ENCODE measurements at regions not wholly inside any gene's neighbourhood (a gene's known extent, or its start where the extent isn't known, plus 50 kb on each side); places are given as distances from the start of the nearest gene placed in this dataset.

GRCh38 chr17:10956821-10957220, 118.9 kb upstream of the PIRT start:
- ChIA-PET RAD21 (ENCODE audit: unreplicated experiment) (no interaction called here), SMC1A (ENCODE audit: uncharacterized antibody, unreplicated experiment) (no interaction called here), CTCF (interaction anchor here (0.8 kb wide), 1 partner anchor 10 kb away, joined by 3 read pairs; no protein-coding TSS in a partner anchor), POLR2A (no interaction called here)
- FAIRE-seq (no peak), ATAC-seq (no peak), DNase-seq (ENCODE audit: low read depth, low spot score) (no peak)
- TF ChIP-seq STAT3 (IDR thresholded peaks at IDR 0.05; ENCODE audit: low read depth, low read length) (no peak), FOXK2 (IDR thresholded peaks at IDR 0.05) (no peak), WRNIP1 (IDR thresholded peaks at IDR 0.05; ENCODE audit: borderline replicate concordance, low read depth, low read length) (no peak), MYB (IDR thresholded peaks at IDR 0.05; ENCODE audit: borderline replicate concordance, low read depth, low read length) (no peak), BCL11A (IDR thresholded peaks at IDR 0.05; ENCODE audit: low read depth, low read length) (no peak), STAT1 (conservative IDR thresholded peaks at IDR 0.05) (no peak), CBX5 (IDR thresholded peaks at IDR 0.05; ENCODE audit: low read depth) (no peak), ETV6 (conservative IDR thresholded peaks at IDR 0.05 in 1 of 2, IDR thresholded peaks at IDR 0.05 in 1 of 2; ENCODE audit: borderline replicate concordance in 1 of 2, low read depth in 1 of 2) (no peak)
- Histone ChIP-seq H3K27ac (ENCODE audit: control insufficient read depth, insufficient read depth) (no peak overlapping the region), H3K9ac (ENCODE audit: control insufficient read depth, insufficient read depth, low read length) (no peak overlapping the region), H3K4me1 (ENCODE audit: control insufficient read depth, insufficient read depth, low read length) (no peaks in the 10 kb centered on the region), H4K20me1 (ENCODE audit: control insufficient read depth, insufficient read depth) (no peaks in the 10 kb centered on the region), H3K27me3 (replicated peaks in 1 of 2; ENCODE audit: control insufficient read depth in 2 of 2, insufficient read depth in 2 of 2, low read length in 1 of 2) (no peaks in the 10 kb centered on the region), H3K9me3 (replicated peaks; ENCODE audit: control insufficient read depth, insufficient read depth, low read length) (no peaks in the 10 kb centered on the region), H2AFZ (ENCODE audit: control insufficient read depth, low read depth, low read length) (no peak overlapping the region), H3K79me2 (ENCODE audit: control insufficient read depth, insufficient read depth, low read length) (no peaks in the 10 kb centered on the region), H3K4me2 (ENCODE audit: control insufficient read depth, insufficient read depth) (no peak overlapping the region), H3K36me3 (ENCODE audit: control insufficient read depth in 2 of 2, insufficient read depth in 2 of 2, low read length in 1 of 2) (no peaks in the 10 kb centered on the region), H3K4me3 (no peak overlapping the region)
- intact Hi-C loops (cut with micrococcal nuclease; ENCODE audit: unreplicated experiment): no loop called here
- in situ Hi-C loops (cut with MboI): no loop called here
- WGBS (ENCODE audit: insufficient coverage, insufficient replicate concordance, low lambda C conversion rate, missing lambda C conversion rate): 0% methylated on average over 1 of the region's 1 CpG
- BruUV-seq (replicated peaks): no TSS peak

- Histone ChIP-seq H3K9ac (ENCODE audit: control insufficient read depth, insufficient read depth, low read length) (no peak overlapping the region), H3K9me3 (replicated peaks; ENCODE audit: control insufficient read depth, insufficient read depth, low read length) (no peaks in the 10 kb centered on the region), H3K27me3 (replicated peaks in 1 of 2; ENCODE audit: control insufficient read depth in 2 of 2, insufficient read depth in 2 of 2, low read length in 1 of 2) (no peaks in the 10 kb centered on the region), H3K36me3 (ENCODE audit: control insufficient read depth in 2 of 2, insufficient read depth in 2 of 2, low read length in 1 of 2) (no peaks in the 10 kb centered on the region), H4K20me1 (ENCODE audit: control insufficient read depth, insufficient read depth) (no peaks in the 10 kb centered on the region), H3K79me2 (ENCODE audit: control insufficient read depth, insufficient read depth, low read length) (no peaks in the 10 kb centered on the region), H3K4me2 (ENCODE audit: control insufficient read depth, insufficient read depth) (no peak overlapping the region), H3K27ac (ENCODE audit: control insufficient read depth, insufficient read depth) (no peak overlapping the region), H2AFZ (ENCODE audit: control insufficient read depth, low read depth, low read length) (no peak overlapping the region), H3K4me1 (ENCODE audit: control insufficient read depth, insufficient read depth, low read length) (no peaks in the 10 kb centered on the region), H3K4me3 (no peak overlapping the region)
- RAD21 ChIA-PET (ENCODE audit: unreplicated experiment): no interaction called here
- BruUV-seq (replicated peaks): no TSS peak
- CTCF ChIA-PET: no interaction called here
- ATAC-seq: no peak
- DNase-seq (ENCODE audit: low read depth, low spot score): no peak
- SMC1A ChIA-PET (ENCODE audit: uncharacterized antibody, unreplicated experiment): no interaction called here
- no peak for FAIRE-seq
- in situ Hi-C loops (cut with MboI) (loop anchor here (25.0 kb wide), 1 partner anchor 192 kb away; no protein-coding TSS in a partner anchor), intact Hi-C loops (cut with micrococcal nuclease; ENCODE audit: unreplicated experiment) (no loop called here)
- WGBS (ENCODE audit: insufficient coverage, insufficient replicate concordance, low lambda C conversion rate, missing lambda C conversion rate): 12% methylated on average over 3 of the region's 4 CpGs
- POLR2A ChIA-PET: no interaction called here
- TF ChIP-seq, protein P1, sequence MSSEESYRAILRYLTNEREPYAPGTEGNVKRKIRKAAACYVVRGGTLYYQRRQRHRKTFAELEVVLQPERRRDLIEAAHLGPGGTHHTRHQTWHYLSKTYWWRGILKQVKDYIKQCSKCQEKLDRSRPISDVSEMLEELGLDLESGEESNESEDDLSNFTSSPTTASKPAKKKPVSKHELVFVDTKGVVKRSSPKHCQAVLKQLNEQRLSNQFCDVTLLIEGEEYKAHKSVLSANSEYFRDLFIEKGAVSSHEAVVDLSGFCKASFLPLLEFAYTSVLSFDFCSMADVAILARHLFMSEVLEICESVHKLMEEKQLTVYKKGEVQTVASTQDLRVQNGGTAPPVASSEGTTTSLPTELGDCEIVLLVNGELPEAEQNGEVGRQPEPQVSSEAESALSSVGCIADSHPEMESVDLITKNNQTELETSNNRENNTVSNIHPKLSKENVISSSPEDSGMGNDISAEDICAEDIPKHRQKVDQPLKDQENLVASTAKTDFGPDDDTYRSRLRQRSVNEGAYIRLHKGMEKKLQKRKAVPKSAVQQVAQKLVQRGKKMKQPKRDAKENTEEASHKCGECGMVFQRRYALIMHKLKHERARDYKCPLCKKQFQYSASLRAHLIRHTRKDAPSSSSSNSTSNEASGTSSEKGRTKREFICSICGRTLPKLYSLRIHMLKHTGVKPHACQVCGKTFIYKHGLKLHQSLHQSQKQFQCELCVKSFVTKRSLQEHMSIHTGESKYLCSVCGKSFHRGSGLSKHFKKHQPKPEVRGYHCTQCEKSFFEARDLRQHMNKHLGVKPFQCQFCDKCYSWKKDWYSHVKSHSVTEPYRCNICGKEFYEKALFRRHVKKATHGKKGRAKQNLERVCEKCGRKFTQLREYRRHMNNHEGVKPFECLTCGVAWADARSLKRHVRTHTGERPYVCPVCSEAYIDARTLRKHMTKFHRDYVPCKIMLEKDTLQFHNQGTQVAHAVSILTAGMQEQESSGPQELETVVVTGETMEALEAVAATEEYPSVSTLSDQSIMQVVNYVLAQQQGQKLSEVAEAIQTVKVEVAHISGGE (CRISPR knock-in tag; IDR thresholded peaks at IDR 0.05): no peak
- TF ChIP-seq RFX5 (IDR thresholded peaks at IDR 0.05; ENCODE audit: low read depth, low read length): no peak
- TF ChIP-seq SP1 (IDR thresholded peaks at IDR 0.05; ENCODE audit: low read depth, low read length): no peak
- no peak for TF ChIP-seq TAF1 (IDR thresholded peaks at IDR 0.05; ENCODE audit: borderline replicate concordance, low read depth, low read length)
- TF ChIP-seq SRF (IDR thresholded peaks at IDR 0.05; ENCODE audit: low read depth in 2 of 2, low read length in 2 of 2): no peak
- no peak for TF ChIP-seq GATAD2B (conservative IDR thresholded peaks at IDR 0.05; ENCODE audit: low read depth)
- no peak for TF ChIP-seq SUZ12 (IDR thresholded peaks at IDR 0.05; ENCODE audit: unreplicated experiment)
- no peak for TF ChIP-seq KLF5 (IDR thresholded peaks at IDR 0.05; ENCODE audit: partially characterized antibody)
- TF ChIP-seq CHD2 (IDR thresholded peaks at IDR 0.05; ENCODE audit: borderline replicate concordance, low read depth, low read length): no peak
- TF ChIP-seq SMAD5 (IDR thresholded peaks at IDR 0.05; ENCODE audit: low read depth): no peak
Measured at GRCh38 chr17:10944819-10945218, 106.9 kb upstream of the PIRT start.
